HG02610 (cell line): ENCODE measurements at regions not wholly inside any gene's neighbourhood (a gene's known extent, or its start where the extent isn't known, plus 50 kb on each side); places are given as distances from the start of the nearest gene placed in this dataset.
A peak's percentile ranks its signal among the peaks of the same experiment; 100 is the strongest.

Source experiments
- ATAC-seq: cut with Tn5 transposase; IDR thresholded peaks from one replicate; pipeline ENCODE4 v1.9.1; 2021; ENCODE audit warnings: mild to moderate bottlenecking, moderate library complexity; ENCODE audit not compliant: unreplicated experiment

DNA sequence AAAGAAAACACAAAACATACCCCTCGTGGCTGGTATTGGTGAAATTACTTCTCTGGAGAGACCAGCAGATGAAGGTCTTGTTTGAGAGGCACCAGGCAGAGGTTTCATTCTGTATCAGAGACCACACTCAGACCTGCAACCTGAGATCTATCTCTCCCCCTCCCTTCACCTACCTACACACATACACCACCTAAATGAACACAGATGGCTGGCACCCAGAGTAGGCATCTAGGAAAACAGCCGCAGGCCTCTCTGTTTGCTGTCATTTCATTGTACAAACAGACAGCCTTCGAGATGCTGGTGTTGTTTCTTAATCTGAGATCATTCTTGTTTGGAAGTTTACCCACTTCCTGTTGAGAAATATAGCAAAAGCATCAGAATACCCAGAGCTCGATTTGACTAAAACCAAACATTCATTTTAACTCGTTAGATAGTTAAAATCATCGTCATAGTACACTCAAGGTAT is 173.9 kb upstream of the SLC25A13 start:
- ATAC-seq = peak; percentile 93

DNA sequence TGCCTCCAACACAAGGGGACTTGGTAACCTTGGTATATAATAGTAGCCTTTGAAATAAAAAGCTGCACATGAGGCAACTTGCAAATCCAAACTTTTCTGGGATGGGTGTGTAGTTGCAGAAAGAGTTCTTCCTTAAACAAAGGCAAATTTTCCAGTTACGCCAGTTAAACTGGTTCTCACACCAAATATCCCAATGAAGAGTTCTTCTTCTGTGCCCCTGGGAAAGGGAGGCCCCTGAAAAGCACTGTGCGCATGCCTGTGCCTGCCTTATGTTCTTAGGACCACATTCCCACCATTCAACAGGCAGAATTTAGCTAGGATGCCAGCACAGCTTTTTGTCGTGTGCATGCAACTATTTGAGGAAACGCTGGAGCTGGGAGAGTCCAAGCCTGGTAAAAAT is 164.8 kb upstream of the SLC25A13 start:
- no peak for ATAC-seq

DNA sequence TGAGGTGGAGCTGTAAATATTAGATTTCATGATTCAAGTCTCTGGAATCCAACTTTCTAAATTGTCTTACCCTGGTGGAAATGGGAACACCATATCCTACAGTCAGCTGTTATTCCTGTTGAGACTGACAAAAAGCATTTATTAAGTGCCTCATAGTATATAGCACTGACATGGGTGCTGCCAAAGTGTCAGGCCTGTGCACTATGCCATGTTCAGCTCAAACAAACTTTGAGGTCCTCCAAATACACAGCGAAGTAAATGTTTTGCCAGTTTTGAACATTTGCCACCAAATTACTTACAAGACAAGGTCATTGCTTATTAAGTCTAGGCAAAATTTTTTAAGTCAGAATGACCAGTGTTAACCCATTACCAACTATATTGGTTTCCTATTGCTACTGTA is 162.9 kb upstream of the SLC25A13 start:
- ATAC-seq = no peak

DNA sequence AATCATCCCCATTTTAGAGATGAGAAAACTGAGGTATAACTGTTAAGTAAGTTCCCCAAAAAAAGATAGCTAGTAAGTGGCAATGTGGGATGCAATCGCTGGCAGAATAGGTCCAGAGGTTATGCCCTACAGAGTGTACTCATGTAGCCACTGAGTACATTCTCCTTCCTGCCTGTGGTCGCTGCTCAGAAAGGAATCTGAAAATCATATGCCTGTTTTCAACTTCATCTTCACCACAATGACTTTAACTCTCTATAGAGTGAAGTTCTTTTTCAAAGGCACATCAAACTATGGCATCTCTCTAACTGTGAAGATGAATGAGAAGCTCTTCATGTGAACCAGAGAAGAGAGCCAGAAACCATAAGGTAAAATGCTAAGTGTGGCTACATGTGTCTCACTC is 162.2 kb upstream of the SLC25A13 start:
- no peak for ATAC-seq

DNA sequence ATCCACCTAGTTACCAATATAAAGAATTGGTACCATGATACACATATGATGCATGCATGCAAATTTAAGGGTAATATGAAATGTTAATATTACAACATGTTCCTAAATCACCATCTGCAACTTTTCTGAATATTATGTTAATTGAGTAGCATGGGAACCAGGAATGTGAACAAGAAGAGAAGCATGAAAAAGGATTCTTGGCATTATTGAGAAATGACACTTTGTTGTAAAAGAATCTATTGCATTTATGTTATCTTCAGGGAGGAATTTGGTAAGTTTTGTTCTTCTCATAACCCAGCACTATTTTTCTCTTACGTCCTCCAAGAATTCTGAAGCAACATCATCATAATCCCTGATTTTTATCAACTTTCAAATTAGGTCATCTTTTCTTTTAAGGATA is 159.9 kb upstream of the SLC25A13 start:
- ATAC-seq = no peak

DNA sequence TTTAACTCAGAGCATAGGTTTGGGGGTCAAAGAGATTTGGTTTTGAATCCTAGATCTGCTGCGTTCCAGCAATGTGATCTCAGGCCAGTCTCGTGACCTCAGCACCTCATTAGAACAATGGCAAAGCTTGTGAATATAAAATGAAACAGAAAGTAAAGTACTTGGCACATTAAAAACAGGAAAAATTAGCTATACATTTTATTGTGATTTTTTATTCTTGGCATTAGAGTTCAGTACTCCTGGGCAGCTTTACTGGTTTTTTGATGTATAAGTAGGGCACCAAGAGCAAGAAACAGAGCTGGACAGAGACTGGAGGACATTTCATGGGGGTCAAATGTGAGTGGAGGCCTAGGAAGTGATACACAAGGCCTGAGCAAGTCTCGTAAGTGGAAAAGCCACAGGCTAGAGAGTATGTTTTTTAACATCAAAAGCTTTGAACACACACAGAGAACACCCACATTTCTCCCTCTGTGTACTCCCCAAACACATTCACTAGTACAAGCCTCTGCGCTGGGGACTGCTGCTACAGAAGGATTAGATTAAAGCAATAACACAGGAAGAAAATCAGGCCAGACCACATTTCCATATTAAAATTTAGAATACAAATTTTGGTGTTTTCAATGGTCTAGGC is 157.2 kb upstream of the SLC25A13 start:
- no peak for ATAC-seq

DNA sequence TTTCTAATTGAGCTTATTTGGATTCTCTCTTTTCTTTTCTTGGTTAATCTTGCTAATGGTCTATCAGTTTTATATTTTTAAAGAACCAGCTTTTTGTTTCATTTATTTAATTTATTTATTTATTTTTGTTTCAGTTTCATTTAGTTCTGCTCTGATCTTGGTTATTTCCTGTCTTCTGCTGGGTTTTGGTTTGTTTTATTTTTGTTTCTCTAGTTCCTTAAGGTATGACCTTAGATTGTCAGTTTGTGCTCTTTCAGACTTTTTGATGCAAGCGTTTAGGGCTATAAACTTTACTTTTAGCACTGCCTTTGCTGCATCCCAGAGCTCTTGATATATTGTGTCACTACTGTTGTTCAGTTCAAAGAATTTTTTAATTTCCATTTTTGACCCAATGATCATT is 149.7 kb upstream of the SLC25A13 start:
- no peak for ATAC-seq

DNA sequence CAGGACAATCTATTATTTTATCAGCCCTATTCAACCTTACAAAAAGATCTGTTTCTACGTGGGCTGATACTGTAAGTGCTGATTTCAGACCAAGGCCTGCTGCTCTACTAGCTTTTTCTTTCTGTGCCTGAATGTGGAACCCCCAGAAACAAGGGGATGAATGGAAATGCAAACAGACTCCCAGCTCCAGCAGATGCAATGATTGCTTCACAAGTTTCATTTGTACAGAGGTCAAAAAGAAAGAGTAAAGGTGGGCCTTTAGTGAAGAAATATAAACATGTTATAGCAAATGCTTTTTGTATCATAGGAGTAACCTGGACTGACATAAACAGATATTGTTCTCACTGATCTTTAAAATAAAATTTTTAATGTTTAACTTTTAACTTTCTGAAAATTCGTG is 130.2 kb upstream of the SLC25A13 start:
- no peak for ATAC-seq

DNA sequence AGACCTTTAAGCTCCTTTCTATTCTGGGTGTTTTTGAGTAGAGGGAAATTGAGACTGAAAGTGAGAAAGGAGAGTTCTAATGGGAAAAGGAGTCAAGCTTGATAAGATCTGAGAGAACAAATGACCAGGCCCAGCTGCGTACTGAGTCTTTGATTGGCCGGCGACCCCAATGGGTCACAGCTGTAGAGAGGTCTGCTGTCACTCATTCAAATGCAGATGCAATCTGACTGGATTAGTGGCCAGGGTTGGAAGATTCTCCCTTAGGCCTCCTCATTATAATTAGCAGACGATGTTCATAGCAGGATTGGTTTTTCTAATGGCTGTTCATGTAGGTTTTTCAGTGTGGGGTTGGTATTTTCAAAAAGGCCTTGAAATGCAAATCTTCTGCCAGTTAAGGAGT is 127.2 kb upstream of the SLC25A13 start:
- no peak for ATAC-seq

DNA sequence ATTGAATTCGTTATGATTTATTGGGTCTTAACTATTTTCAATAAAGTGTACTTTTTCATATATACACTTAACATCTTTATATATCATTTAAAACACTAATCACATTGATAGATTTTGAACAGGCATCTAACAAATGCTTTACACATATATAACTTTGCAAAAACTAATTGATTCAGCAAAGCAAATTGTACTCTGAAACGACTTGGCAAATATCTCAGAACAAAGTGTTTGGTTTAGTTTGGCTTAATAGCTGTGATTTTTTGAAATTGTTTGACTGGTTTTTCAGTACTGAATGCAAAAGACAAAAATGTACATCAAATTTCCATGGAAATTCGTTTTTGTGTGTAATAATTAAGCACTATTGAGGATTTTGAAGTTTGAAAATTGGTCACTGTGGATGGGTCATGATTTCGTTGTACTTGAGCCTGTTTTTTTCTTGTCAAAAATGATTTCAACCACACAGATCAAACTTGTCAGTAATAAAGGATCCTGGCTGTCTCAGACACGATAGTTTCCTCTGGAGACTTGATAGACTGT is 125.3 kb upstream of the SLC25A13 start:
- ATAC-seq = no peak

DNA sequence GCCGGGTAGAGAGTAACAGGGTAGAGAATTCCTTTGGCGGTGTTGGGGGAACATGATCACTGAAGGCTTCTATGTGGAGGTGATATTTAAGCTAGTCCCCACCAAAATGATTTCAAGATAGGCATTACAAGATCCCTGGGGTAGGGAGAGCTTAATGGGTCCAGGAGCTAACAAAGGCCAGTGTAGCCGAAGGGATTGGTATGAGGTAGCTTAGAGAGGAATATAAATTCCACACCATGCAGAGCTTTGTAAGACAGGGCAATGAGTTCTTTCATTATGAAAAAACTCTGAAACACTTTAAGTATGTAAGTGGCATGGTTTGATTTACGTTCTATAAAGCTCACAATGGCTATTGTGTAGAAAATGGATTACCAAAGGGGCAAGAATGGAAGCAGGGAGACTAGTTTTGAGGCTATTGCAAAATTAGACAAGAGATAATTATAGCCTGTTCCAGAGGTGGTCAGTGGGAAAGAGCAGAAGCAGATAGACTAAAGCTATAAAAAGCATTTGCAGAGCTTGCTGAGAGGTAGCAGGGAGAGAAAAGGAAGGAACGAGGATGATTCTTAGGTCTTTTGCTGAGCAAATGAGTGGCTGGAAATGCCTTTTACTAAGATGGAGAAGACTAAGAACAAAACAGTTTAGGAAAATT is 119.7 kb upstream of the SLC25A13 start:
- no peak for ATAC-seq

DNA sequence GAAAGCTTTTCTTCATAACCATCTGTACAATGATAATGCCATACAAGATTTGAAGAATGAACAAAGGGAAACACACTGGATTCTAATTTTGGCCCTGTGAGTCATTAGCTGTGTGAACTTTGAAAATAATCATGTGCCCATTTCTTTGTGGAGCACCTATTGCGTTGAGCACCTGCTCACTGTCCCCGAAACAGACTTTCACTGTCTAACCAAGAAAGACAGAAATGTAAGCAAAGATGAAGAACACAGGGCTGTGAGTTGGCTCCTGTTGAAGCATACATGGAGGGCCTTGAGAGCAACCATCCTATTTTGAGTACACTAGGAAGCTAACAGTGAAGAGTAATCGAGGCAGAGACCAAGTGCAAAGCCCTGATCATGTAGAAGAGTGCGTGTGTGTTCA is 118.4 kb upstream of the SLC25A13 start:
- ATAC-seq = no peak

DNA sequence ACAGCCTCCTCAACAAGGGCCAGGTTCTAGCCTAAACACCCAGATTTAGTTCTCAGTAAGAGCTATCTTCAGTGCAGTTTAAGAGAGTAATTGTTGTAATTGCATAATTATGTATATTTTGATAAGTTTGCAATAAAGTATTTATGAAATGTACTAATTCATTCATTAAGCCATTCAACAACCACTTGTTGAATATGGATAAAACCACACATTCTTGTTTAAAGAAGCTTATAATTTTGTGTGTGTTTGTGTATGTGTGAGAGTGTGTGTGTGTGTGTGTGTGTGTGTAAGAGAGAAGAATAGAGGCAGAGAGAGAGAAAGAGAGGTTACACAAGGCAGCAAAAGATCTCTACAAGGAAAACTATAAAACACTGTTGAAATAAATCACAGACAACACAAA is 115.0 kb upstream of the SLC25A13 start:
- ATAC-seq = no peak

DNA sequence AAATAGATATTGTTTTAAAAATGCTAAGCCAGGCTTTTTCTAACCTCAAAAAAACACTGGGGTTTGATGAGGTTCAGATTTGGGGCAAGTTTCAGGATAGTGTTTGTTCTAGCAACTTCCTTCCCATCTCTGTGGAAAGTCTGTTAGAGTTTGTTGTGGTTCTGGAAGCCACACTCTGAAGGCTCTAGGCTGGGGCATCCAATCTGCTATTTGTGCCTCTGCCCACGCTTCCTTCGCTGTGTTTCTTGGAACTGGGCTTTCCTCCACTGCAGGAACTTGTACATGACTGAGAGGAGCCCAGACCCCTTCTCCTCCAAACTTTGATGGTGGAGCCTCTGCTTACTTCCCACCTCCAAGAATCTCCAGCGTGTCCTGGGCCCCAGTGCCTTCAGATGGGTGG is 108.5 kb upstream of the SLC25A13 start:
- no peak for ATAC-seq

DNA sequence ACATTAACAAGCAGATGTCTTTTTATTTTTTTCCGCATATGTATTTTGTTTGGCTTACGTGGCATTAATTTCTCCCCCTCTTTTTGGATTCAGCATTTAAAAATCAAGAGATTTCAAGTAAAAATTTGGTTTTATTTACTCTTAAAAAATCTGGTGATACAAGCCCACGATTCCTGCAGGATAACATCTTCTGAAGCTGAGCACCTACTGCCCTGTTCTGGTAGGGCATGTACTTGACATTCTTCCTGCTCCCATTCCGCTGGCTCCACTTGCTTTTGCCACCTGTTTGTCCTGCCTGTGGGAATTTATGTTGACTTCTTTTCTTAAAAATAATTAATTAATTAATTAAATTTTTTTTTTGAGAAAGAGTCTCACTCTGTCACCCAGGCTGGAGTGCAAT is 105.2 kb upstream of the SLC25A13 start:
- no peak for ATAC-seq

DNA sequence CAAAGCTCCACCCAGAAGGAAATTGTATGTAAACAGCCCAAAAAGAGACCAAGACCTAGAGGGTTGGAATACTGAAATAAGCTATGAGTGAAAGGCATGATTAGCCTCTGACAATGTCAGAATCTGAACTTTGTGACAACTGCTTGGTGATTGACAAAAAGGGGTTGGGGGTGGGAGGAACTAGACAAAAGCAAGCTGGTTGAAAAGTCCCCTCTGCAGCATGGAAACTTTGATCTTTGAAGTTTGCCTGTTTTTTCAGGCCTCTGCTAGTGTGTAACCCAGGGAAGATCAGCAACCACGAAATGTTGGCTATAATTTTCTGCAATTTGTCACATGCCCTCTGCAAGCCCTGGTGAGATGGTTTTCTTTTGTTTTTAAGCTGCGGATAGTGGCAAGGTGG is 104.8 kb upstream of the SLC25A13 start:
- ATAC-seq = no peak

DNA sequence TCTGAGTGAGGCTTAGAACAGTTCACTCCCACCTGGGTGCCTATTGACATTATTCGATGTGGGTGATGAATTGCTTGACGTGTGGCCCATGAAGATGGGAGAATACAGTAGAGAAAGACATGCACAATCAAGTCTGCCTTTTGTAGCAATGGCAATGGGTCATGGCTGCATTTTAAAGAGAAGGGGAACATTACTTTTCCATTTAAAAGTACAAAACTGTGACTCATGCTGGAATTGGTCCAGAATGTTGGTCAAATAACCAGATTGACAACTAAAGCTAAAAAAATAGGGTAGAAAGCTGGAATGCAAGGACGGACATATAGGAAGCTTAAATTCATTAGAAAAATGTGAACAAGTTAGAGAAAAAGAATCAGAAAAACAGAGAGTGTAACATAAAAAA is 104.1 kb upstream of the SLC25A13 start:
- no peak for ATAC-seq

DNA sequence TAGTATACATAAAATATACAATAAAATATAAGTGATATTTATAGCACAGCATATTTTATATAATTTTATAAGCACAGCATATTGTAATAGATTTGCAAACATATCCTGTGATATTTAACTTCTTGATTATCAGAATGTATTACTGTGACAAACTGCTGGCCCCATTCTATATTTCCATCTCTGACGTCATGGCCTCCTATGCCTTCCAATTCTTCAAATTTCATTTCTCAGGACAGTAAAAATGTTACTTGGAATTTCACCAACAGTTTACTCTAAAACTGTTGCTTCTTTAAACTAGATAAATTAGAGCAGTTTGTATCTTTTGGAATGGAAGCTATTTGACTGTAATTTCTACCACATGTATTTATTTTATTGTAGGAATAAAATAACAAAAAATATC is 102.5 kb upstream of the SLC25A13 start:
- no peak for ATAC-seq

DNA sequence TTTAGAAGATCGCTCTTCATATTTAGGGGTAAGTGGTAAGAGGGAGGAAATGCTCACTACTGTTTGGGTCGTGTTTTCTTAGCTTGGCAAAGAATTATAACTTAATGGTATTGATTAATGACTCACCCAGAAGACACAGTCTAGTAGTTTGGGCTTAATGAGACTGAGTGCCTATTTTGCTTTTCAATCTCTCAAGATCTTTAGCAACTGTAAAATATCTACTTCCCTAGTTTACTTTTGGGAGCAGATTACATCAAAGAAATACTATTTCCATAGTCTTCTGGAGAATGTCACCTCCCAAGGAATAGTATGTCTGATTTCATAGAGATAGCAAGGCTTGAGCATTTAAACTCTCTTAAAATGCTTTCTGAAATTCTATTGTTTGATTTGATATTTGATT is 100.5 kb upstream of the SLC25A13 start:
- ATAC-seq = no peak

DNA sequence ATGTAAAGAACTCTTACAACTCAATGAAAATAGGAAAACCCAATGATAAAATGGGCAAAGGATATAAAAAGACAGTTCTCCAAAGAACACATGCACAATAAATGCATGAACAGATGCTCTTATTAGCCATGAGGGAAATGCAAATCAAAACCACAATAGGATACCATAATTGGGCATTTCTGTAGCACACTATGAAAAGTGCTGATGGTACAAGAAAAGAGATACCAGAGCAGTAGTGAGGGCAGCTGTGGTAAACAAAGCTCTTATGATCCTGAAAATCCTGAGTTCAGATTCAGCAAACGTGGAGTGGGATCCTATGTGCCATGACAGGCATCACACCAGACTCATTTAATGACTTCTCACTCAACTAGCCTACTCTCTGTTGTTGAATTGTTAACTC is 96.7 kb upstream of the SLC25A13 start:
- ATAC-seq = no peak

DNA sequence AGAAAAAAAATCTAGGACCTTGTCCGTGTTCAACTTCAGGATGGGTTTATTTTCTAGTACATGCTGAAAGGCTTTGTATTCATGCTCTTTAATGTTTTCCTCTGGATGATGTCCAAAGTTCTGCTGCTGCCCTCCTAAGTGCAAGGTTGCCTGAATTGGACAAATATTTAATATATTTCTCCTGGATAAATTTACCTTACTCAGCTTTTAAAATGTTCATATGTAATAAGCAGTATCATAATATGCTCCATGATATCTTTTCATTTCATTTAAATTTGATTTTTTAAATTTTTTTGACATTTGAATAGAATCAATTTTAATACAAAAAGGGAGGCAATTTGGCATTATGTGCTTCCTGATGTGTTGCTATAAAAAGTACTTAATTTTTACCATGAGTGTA is 95.9 kb upstream of the SLC25A13 start:
- ATAC-seq = no peak

DNA sequence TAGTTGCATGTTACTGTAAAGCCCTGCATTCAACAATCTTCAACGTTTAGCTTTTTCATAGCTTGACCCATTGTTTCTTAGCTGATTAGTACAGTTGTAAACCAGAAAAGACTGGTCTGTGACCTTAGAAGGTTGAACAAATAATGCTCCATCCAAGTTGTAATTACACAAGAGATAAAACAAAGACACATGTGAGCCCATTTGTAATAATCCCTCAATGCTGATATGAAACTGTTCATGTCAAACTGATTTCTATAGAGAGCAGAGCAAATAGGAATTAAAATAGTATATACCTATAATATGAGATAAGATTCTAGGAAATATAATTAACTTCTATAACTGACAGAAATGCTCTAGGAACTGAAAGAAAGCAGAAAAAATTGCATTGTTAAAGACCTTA is 94.7 kb upstream of the SLC25A13 start:
- no peak for ATAC-seq

DNA sequence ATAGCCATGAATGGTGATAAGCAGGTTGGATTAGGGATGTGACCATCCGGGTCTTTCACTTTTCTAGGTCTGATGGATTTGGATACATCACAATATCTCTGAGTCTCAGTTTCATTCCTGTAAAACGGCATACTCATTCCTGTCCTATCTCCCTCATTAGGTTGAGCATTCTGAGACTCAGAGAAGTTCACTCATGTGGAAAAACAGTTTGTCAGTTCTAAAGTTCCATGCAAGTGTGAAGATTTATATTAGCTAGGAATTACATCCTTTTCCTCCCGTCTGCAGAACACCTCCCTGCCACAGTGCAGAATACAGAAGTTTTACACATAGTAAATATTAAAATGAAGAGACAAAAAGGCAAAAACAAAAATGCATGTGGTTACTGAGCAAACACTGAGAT is 94.2 kb upstream of the SLC25A13 start:
- no peak for ATAC-seq
